OCI-M2 (cell line): ENCODE measurements at regions not wholly inside any gene's neighbourhood (a gene's known extent, or its start where the extent isn't known, plus 50 kb on each side); places are given as distances from the start of the nearest gene placed in this dataset.
"Not testable (repeated sequence)": the region's sequence is repeated elsewhere in the genome, so short reads cannot be mapped to it uniquely, and the experiment has no call there.

Experiments
- DNase-seq: peaks from one replicate; lab custom pipeline; 2025; ENCODE audit not compliant: unreplicated experiment; lab: John Stamatoyannopoulos, UW

DNA sequence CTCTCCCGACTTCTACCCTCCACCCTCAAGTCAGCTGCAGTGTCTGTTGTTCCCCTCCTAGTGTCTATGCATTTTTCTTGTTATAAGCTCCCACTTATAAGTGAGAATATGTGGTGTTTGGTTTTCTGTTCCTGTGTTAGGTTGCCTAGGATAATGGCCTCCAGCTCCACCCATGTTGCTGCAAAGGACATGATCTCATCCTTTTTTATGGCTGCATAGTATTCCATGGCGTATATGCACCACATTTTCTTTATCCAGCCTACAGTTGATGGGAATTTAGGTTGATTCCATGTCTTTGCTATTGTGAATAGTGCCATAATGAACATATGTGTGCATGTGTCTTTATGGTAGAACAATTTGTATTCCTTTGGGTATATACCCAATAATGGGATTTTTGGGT lies 80.7 kb downstream of the SPTSSA start:
- not testable (repeated sequence) for DNase-seq

DNA sequence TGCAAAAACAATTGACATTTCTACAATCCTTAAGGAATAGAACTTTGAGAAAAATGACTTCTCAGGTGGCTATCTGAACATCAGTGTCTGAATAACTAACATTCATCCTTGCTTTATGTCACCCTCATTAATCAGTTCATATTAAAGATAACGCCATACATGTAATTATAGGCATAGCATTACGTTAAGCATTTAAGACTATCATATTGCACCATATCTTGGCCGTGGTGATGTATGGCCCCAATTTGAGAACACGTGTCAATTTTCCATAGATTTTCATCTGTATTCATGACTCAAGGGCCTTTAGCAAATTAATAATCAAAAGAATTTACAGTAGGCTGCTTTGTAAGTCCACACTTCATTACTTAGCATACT lies 81.6 kb downstream of the SPTSSA start:
- DNase-seq, result no peak

DNA sequence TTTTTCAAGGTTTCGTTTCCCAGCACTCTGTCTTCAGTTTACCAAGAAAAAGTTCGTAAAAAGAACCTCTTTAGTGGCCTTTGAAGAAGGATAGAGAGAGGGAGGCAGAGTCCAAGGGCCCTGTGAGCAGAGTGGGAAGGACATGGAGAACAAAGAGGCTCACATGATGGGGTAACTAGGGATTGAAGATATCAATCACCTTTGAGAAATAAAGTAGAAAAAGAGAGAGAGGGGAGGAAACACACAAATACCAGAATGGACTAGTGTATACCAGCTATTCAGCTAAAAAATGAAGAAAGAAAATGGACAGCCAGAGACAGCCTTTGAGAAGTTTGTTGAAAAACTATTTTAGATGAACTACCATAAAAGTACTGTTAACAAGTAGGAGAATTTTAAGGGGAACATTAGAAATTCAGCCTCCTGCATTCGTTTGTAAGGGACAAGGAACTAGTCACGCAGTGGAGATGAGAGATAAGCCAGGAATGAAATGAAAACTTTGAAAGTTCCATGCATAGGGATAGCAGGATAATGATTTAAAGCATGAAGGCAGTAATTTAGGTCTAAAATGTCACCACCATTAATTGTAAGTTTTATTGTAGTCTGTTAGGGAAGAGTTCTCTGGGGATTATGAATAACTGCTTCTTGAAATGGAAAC lies 82.1 kb downstream of the SPTSSA start:
- no peak for DNase-seq

DNA sequence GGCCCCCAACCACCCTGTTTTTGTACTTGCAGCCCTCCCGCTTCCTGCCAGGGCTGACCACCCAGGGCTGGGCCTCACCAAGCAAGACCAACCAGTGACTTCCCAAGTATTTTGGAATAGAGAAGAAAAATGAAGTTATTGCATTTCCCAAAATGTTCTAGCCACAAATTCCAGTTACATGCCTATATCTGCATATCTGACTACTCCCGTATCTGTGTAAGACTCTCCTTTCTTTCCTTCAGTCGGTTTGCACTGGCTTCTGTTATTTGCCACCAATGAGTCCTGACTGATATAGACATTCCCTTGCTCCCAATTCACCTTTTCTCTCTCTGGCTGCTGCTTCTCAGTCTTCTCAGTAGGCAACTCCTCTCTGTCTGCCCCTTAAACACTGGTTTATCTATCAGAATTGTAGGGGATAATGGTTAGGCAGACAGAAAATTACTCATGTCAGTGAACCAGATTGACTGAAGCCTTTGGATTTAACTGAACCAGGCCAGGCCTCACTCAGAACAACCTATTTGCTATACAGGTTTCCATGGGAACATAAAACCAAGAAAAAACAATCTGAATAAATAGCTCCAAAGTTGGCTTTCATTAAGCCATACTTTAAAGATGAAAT lies 85.3 kb downstream of the SPTSSA start:
- DNase-seq, result no peak

GRCh38 chr14:34374998-34375740 lies 86.9 kb downstream of the SPTSSA start:
- no peak for DNase-seq

- no peak for DNase-seq
Measured at GRCh38 chr14:34373191-34373590, 88.8 kb downstream of the SPTSSA start.

GRCh38 chr14:34372786-34373185 lies 89.3 kb downstream of the SPTSSA start:
- no peak for DNase-seq

DNA sequence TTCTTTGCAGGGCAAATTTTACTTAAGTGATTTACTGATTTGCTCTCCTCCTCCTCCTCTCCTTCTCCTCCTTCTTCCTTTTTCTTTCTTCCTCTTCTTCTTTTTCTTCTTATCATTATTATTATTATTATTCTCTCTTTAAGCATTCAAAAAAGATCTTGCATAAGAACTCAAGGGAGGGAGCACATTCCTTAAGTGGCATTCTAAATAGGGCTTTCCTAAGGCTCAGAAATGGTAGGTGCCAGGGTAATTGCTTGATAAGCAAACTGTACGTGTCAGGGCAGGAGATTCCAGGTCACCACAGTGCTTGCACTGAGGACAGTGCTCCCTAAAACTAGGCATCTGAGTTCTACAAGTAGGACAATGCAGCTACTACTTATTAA lies 92.4 kb downstream of the SPTSSA start:
- no peak for DNase-seq

- DNase-seq, result no peak
Measured at GRCh38 chr14:34368971-34369647, 92.9 kb downstream of the SPTSSA start.

DNA sequence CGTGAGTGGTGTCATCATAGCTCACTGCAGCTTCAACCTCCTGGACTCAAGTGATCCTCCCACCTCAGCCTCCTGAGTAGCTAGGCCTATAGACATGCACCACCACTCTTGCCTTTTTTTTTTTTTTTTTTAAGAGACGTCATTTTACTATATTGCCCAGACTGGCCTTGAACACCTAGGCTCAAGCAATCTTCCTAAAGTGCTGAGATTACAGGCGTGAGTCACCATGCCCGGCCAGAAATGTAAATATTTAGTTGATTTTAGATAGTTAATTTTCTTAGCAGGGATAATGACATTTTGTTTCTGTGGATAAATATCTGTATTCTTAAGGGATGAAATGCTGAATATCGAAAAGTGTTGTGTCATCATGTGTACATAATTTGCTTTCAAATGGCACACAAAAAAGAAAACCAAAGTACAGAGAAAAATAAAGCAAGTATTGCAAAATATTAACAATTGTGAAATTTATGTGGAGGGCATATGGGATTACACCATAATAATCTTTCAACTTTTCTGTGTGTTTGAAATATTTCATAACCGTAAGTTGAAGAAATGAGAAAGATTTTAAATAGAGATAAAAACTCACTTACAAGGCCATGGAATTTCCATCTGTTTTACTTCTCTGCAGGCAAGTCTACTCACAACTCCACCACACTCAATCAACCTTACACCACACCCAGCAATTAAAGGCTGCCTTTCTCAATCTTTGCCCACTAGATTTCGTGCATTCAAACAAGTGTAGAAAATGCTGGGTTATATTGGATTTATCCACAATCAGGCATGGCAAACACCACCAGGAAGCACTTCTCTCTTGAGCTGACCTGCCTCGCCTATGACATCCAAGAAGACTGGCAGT lies 93.7 kb downstream of the SPTSSA start:
- no peak for DNase-seq

GRCh38 chr14:34365309-34365915 lies 96.6 kb downstream of the SPTSSA start:
- DNase-seq, result no peak

DNA sequence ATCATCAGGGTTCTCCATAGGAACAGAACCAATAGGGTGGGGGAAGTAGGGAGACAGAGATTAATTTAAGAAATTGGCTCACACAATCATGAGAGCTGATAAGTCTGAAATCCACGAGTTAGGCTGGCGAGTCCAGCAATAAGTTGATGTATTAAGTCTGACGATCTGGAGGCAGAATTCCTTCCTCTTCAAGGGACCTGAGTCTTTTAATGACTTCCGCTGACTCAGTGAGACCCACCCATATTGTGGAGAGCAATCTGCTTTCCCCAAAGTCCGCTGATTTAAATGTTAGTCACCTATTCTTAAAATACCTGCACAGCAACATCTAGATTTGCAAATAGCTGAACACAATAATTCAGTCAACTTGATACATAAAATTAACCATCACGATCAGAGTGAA lies 97.8 kb downstream of the SPTSSA start:
- DNase-seq, result no peak

DNA sequence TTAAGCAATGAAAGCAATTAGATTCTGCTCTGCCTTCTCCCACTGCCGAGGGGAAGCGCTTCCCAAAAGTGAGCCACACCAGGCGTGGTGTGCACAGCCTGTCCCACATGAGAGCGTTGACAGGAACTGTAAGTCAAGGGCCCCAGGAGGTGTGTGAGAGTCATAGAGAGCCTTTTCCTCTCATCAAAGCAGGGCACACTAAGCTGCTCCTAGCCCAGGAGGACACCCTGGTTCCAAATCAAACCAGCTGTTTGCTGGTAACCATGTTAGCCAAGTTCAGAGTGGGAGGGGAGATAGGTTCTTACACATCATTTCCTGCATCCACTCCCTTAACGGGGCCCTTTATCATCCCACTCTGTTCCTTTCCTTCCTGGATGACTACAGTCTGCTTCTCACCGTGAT lies 98.3 kb downstream of the SPTSSA start:
- DNase-seq, result no peak

- DNase-seq, result no peak
Measured at GRCh38 chr14:34362641-34363251, 99.3 kb downstream of the SPTSSA start.

DNA sequence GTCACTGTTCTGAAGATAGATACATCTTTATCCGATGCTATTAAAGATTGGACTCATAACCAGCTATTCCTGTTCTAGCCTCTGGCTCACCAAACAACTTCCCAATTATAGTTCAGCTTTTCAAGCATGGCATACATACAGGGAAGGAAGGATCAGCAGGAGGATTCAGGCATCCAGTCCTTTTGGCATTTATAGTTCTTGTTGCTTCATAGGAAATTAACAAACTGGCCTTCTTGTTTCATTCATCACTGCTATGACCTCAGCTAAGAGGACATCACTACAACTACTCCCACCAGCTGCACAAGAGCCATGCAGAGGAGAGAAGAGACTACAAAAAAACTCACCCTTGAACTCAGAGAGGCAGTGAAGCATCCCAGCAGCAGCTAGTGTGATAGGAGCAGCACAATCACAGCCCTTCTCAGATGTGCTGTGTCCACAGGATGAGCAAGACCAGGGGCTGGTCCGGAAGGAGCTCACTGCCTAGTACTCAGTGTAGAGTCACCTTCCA lies 100.5 kb downstream of the SPTSSA start:
- DNase-seq, result no peak

GRCh38 chr14:34359420-34360117 lies 102.5 kb downstream of the SPTSSA start:
- DNase-seq, result no peak

DNA sequence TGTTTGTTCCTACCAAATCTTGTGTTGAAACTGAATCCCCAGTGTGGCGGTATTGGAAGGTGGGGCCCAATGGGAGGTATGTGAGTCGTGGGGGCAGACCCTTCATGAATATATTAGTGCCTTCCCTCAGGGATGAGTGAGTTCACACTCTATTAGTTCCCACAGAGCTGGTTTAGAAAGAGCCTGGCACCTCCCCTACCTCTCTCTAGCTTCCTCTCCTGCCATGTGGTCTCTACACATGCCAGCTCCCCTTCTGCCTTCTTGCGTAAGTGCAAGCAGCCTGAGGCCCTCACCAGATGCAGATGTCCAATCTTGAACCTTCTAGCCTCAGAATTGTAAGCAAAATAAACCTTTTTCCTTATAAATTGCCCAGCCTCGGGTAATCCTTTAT lies 105.8 kb downstream of the SPTSSA start:
- no peak for DNase-seq

GRCh38 chr14:34355584-34356263 lies 106.3 kb downstream of the SPTSSA start:
- no peak for DNase-seq

GRCh38 chr14:34354556-34354955 lies 107.5 kb downstream of the SPTSSA start:
- no peak for DNase-seq
